ENCODE measurements at regions not wholly inside any gene's neighbourhood (a gene's known extent, or its start where the extent isn't known, plus 50 kb on each side); places are given as distances from the start of the nearest gene placed in this dataset.

DNA sequence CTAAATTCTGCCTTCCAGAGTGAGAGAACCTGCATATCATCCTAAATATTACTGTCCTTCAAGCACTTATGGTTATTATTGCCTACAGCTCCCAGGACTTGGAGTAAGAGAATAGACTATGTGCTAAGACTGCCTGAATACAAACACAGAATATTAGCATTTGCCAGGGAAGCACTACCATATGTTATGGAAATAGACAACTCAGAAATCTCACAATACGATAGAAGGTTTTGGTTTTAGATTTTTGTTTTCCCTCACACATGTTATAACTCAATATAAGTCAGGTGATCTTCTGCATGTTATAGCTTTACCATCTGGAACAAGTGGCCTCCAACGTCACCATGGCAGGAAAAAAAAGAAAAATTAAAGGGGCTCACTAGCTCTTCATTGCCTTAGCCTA lies 413.9 kb downstream of the LRRIQ3 start:
- no peak overlapping the region for H3K27ac ChIP-seq (ENCODE audit: low read depth, low read length)
- CTCF ChIA-PET, result no interaction called here
- no peaks in the 10 kb centered on the region for H3K27me3 ChIP-seq (ENCODE audit: control insufficient read depth, insufficient read depth, low read length)
- H3K9me3 ChIP-seq (ENCODE audit: control insufficient read depth, insufficient read depth, low read length), result no peaks in the 10 kb centered on the region; the same call in 1 of the 2 replicates
- H3K4me3 ChIP-seq (ENCODE audit: low read depth, low read length), result no peak overlapping the region
- POLR2A ChIA-PET, result no interaction called here
- TF ChIP-seq, protein P1, sequence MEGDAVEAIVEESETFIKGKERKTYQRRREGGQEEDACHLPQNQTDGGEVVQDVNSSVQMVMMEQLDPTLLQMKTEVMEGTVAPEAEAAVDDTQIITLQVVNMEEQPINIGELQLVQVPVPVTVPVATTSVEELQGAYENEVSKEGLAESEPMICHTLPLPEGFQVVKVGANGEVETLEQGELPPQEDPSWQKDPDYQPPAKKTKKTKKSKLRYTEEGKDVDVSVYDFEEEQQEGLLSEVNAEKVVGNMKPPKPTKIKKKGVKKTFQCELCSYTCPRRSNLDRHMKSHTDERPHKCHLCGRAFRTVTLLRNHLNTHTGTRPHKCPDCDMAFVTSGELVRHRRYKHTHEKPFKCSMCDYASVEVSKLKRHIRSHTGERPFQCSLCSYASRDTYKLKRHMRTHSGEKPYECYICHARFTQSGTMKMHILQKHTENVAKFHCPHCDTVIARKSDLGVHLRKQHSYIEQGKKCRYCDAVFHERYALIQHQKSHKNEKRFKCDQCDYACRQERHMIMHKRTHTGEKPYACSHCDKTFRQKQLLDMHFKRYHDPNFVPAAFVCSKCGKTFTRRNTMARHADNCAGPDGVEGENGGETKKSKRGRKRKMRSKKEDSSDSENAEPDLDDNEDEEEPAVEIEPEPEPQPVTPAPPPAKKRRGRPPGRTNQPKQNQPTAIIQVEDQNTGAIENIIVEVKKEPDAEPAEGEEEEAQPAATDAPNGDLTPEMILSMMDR (IDR thresholded peaks at IDR 0.05; ENCODE audit: low read depth, low read length), result no peak
- DNase-seq (ENCODE audit: low read depth, low spot score), result no peak

DNA sequence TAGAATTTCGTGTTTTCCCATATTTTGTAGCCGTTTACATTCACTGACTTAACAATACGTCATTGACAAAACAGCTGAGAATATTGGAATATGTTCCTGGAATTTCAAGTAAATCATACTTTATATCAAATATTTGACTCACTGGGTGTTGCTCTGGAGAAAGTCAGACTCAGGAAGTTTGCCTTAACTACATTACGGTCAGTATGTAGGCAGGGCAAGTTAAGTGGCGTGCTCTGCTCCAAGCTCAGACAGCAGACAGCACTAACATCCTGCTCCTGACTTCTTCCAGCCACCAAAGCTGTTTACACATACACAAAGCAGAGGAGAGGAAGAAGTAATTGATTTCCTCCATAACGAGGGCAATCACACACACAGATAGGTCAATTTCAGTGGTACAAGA lies 414.6 kb downstream of the LRRIQ3 start:
- Histone ChIP-seq H3K9me3 (ENCODE audit: control insufficient read depth, insufficient read depth, low read length) (no peaks in the 10 kb centered on the region; the same call in 1 of the 2 replicates), H3K27ac (ENCODE audit: low read depth, low read length) (no peak overlapping the region), H3K27me3 (ENCODE audit: control insufficient read depth, insufficient read depth, low read length) (no peaks in the 10 kb centered on the region), H3K4me3 (ENCODE audit: low read depth, low read length) (no peak overlapping the region)
- no peak for DNase-seq (ENCODE audit: low read depth, low spot score)
- ChIA-PET POLR2A (no interaction called here), CTCF (no interaction called here)
- TF ChIP-seq, protein P1 (IDR thresholded peaks at IDR 0.05; ENCODE audit: low read depth, low read length), result no peak

DNA sequence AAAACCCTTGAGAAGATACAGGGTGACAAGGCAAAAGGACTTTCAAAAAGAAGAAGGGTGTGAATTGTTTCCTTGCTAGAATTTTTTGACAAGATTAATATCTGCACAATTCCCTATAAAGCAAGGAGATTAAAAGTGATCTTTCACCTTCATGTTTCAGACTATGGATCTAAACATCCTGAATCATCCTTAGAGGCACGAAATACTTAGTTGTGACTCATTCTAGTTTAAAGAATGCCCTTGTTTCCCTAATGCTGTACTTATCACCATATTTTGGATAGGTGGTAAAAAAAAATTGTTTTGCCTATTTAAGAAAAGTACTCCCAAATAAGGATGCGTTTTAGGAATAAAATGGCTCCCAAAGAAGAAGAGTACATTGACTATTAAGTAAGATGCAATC lies 415.1 kb downstream of the LRRIQ3 start:
- TF ChIP-seq, protein P1 (IDR thresholded peaks at IDR 0.05; ENCODE audit: low read depth, low read length), result no peak
- ChIA-PET CTCF (no interaction called here), POLR2A (no interaction called here)
- Histone ChIP-seq H3K27ac (ENCODE audit: low read depth, low read length) (no peak overlapping the region), H3K4me3 (ENCODE audit: low read depth, low read length) (no peak overlapping the region), H3K9me3 (ENCODE audit: control insufficient read depth, insufficient read depth, low read length) (no peaks in the 10 kb centered on the region; the same call in 1 of the 2 replicates), H3K27me3 (ENCODE audit: control insufficient read depth, insufficient read depth, low read length) (no peaks in the 10 kb centered on the region)
- DNase-seq (ENCODE audit: low read depth, low spot score), result no peak

DNA sequence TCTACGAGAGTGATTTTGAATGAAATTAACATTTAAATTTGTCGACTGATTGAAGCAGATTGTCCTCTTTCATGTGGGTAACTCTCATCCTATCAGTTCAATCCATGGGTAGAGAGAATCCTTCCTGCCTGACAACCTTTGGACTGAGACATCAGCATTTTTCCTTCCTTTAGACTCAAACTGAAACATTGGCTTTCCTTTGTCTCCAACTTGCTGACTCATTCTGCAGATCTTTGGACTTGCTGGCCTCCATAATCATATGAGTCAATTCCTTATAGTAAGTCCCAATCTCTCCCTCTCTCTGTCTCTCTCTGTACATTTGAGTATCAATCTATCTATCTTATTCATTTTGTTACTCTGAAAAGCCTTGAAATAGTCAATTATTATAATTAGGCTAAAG lies 416.7 kb downstream of the LRRIQ3 start:
- no peak overlapping the region for H3K27ac ChIP-seq (ENCODE audit: low read depth, low read length)
- TF ChIP-seq, protein P1 (IDR thresholded peaks at IDR 0.05; ENCODE audit: low read depth, low read length), result no peak
- CTCF ChIA-PET, result no interaction called here
- DNase-seq (ENCODE audit: low read depth, low spot score), result no peak
- no peaks in the 10 kb centered on the region; the same call in 1 of the 2 replicates for H3K9me3 ChIP-seq (ENCODE audit: control insufficient read depth, insufficient read depth, low read length)
- H3K27me3 ChIP-seq (ENCODE audit: control insufficient read depth, insufficient read depth, low read length), result no peaks in the 10 kb centered on the region
- POLR2A ChIA-PET, result no interaction called here
- H3K4me3 ChIP-seq (ENCODE audit: low read depth, low read length), result no peak overlapping the region

DNA sequence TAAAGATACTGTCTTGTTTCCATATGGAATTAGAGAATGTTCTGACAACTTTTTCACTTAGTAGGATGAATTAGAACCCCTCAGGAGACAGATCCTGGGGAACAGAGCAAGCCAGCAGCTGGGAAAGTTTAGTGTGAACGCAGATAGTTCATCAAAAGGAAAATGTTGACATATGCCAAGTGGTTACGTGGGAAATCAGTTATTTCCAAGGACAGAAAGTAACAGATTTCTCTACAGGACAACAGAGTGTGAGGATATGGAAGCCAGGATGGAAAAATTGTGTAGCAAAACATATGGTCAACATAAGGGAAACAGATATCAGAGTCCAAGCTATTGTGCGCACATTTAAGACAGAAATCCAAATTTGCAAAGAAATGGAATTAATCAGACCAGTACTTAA lies 419.5 kb downstream of the LRRIQ3 start:
- H3K27me3 ChIP-seq (ENCODE audit: control insufficient read depth, insufficient read depth, low read length), result no peaks in the 10 kb centered on the region
- ChIA-PET CTCF (interaction anchor here (0.5 kb wide), 1 partner anchor 56 kb away, joined by 4 read pairs; no protein-coding TSS in a partner anchor), POLR2A (no interaction called here)
- H3K27ac ChIP-seq (ENCODE audit: low read depth, low read length), result no peak overlapping the region
- no peak overlapping the region for H3K4me3 ChIP-seq (ENCODE audit: low read depth, low read length)
- no peak for DNase-seq (ENCODE audit: low read depth, low spot score)
- no peaks in the 10 kb centered on the region for H3K9me3 ChIP-seq (ENCODE audit: control insufficient read depth, insufficient read depth, low read length)
- TF ChIP-seq, protein P1 (IDR thresholded peaks at IDR 0.05; ENCODE audit: low read depth, low read length), result no peak
